NB4 (cell line): ENCODE measurements at regions not wholly inside any gene's neighbourhood (a gene's known extent, or its start where the extent isn't known, plus 50 kb on each side); places are given as distances from the start of the nearest gene placed in this dataset.

Experiments used
- DNase-seq: peaks from one replicate; pipeline ENCODE4 v3.0.0; 2010; ENCODE audit warnings: low read depth
- H3K4me3 ChIP-seq: one replicate; pipeline ENCODE4 v1.5.1; 2011; ENCODE audit warnings: mild to moderate bottlenecking, low read depth, low read length, moderate library complexity
- MAX ChIP-seq: IDR thresholded peaks from 2 replicates; pipeline ENCODE4 v1.6.1; 2011; ENCODE audit warnings: low read depth, low read length
- MYC ChIP-seq: IDR thresholded peaks from 2 replicates; pipeline ENCODE4 v1.6.1; 2011; ENCODE audit warnings: low read depth, low read length
- POLR2A ChIP-seq: IDR thresholded peaks from 2 replicates; pipeline ENCODE4 v1.6.1; 2011; ENCODE audit warnings: mild to moderate bottlenecking; ENCODE audit not compliant: insufficient read length; ENCODE audit errors: extremely low read depth
- TF ChIP-seq, protein P1 (sequence below): IDR thresholded peaks from one replicate; pipeline ENCODE4 v1.5.1; 2012; ENCODE audit warnings: low read depth, low read length

DNA sequence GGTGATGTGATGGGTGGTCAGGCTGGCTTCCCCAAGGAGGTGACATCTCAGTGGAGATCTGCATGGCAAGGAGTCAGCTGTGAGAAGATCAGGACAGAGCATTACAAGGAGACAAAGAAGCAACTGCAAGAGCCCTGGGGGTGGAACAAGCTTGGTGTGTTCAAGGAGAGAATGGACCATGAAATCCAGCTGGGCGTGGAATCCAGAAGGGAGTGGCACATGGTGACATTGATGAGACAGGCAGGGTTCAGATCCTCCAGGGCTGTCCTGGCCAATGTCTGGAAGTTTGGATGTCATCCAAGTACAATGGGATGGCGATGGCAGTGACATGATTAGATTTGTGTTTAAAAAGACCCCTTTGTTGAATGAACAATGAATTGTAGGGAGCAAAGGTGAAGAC lies 175.6 kb downstream of the MACROH2A1 start:
- H3K4me3 ChIP-seq = no peak overlapping the region
- no peak for DNase-seq
- no peak for TF ChIP-seq POLR2A
- TF ChIP-seq MYC = no peak

DNA sequence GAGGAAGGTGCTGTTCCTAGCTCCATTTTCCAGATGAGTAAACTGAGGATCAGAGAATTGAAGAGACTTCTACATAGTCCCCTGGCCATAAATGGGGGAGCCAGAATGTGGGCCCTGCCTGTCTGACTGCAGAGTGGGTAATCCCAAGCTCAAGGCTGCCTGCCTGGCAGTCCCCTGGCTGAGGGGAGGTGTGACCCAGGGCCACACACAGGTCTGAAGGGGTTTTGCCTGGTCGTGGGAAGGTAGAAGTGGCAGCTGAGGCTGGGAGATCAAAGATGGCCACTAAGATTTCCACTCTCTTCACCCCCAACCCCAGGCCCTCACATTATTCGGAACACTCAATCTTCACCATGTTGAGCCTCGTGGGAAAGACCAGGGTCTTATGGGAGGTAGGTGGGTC lies 176.3 kb downstream of the MACROH2A1 start:
- no peak overlapping the region for H3K4me3 ChIP-seq
- no peak for DNase-seq
- TF ChIP-seq MYC (no peak), POLR2A (no peak), MAX (no peak)
- TF ChIP-seq, protein P1, sequence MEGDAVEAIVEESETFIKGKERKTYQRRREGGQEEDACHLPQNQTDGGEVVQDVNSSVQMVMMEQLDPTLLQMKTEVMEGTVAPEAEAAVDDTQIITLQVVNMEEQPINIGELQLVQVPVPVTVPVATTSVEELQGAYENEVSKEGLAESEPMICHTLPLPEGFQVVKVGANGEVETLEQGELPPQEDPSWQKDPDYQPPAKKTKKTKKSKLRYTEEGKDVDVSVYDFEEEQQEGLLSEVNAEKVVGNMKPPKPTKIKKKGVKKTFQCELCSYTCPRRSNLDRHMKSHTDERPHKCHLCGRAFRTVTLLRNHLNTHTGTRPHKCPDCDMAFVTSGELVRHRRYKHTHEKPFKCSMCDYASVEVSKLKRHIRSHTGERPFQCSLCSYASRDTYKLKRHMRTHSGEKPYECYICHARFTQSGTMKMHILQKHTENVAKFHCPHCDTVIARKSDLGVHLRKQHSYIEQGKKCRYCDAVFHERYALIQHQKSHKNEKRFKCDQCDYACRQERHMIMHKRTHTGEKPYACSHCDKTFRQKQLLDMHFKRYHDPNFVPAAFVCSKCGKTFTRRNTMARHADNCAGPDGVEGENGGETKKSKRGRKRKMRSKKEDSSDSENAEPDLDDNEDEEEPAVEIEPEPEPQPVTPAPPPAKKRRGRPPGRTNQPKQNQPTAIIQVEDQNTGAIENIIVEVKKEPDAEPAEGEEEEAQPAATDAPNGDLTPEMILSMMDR = no peak

DNA sequence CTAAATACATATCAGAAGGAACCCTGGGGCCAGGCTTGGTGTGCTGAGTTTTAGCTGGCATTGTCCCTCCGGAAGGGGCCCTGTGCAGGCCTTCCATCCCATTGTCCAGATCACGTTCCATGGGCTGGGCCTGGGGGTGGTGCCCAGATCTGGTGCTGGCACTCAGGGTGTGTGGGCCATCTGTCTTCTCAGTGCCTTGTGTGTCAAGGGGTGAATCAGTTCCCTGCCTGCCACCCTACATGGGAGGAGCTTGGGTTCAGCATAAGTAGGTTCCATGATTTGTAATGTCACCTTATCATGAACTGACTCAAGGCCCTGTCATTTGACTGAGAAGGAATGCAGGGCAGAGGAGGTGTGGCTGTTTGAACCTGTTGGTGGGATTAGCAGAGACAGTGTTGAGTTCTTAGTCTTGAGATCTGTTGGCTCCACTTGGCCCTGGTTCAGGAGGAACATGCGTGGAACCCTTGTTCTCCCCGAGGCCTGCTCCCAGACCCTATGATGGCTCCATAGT lies 176.8 kb downstream of the MACROH2A1 start:
- no peak for TF ChIP-seq MYC
- TF ChIP-seq, protein P1 = no peak
- TF ChIP-seq MAX = no peak
- no peak for TF ChIP-seq POLR2A
- DNase-seq = no peak
- H3K4me3 ChIP-seq = no peak overlapping the region

- no peak overlapping the region for H3K4me3 ChIP-seq
- TF ChIP-seq MYC (no peak), MAX (no peak), POLR2A (no peak)
- TF ChIP-seq, protein P1 = no peak
- DNase-seq = no peak
Observed at GRCh38 chr5:135221696-135222095, 177.3 kb downstream of the MACROH2A1 start.

DNA sequence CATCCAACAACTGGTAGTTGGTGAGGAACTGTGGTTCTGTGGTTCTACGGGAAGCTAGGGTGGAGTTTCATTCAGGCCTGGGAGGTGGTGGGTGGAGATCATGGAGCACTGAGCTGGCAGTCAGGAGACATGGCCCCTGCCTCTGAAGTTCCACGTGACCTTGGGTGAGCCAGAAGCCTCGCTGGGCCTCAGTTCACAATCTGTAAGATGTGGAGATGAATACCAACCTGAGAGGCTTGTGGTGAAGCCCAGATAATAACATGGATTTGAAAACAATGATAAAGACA lies 177.9 kb downstream of the MACROH2A1 start:
- no peak overlapping the region for H3K4me3 ChIP-seq
- DNase-seq = no peak
- TF ChIP-seq MYC = no peak
- TF ChIP-seq, protein P1 = no peak
- TF ChIP-seq POLR2A = no peak
- no peak for TF ChIP-seq MAX

GRCh38 chr5:135220394-135221186 lies 178.4 kb downstream of the MACROH2A1 start:
- TF ChIP-seq, protein P1 = no peak
- no peak for TF ChIP-seq MYC
- no peak for DNase-seq

More at GRCh38 chr5:135220394-135221186, 178.4 kb downstream of the MACROH2A1 start:
- no peak overlapping the region for H3K4me3 ChIP-seq
